CD4-positive, CD25-positive, alpha-beta regulatory T cell (primary cell): ENCODE measurements at regions not wholly inside any gene's neighbourhood (a gene's known extent, or its start where the extent isn't known, plus 50 kb on each side); places are given as distances from the start of the nearest gene placed in this dataset.

ENCODE experiments used
- ATAC-seq, 2 donors: fragments of 150-1000 bp; cut with Tn5 transposase; one replicate each; pipeline ENCODE4 v1.10.0; 2021; ENCODE audit warnings: low read depth in 2 of 2, moderate number of reproducible peaks in 2 of 2, moderate library complexity in 1 of 2
- DNase-seq, 3 donors: peaks; one replicate each; pipeline versions ENCODE4 v3.0.0 to v3.0.0-alpha.2; 2012 to 2022; ENCODE audit warnings: mixed read lengths in 1 of 3
- H3K27ac ChIP-seq: one replicate; pipeline ENCODE4 v1.7.0; 2013; ENCODE audit warnings: mild to moderate bottlenecking, low read length; ENCODE audit not compliant: insufficient read depth, poor library complexity, severe bottlenecking
- H3K27me3 ChIP-seq: one replicate; pipeline ENCODE4 v1.7.0; 2013; ENCODE audit warnings: low read length; ENCODE audit not compliant: control insufficient read depth, insufficient read depth
- H3K36me3 ChIP-seq: one replicate; pipeline ENCODE4 v1.7.0; 2013; ENCODE audit warnings: mild to moderate bottlenecking, low read length, moderate library complexity; ENCODE audit not compliant: control insufficient read depth, insufficient read depth
- H3K4me1 ChIP-seq: 2 replicates; pipeline ENCODE4 v1.7.0; 2013; ENCODE audit warnings: mild to moderate bottlenecking, low read length; ENCODE audit not compliant: insufficient read depth, control insufficient read depth, poor library complexity, severe bottlenecking
- H3K4me3 ChIP-seq: one replicate; pipeline ENCODE4 v1.7.0; 2013; ENCODE audit warnings: low read depth, mild to moderate bottlenecking, low read length, moderate library complexity
- H3K9me3 ChIP-seq, 2 experiments: 1 replicate in 1 of 2; 2 replicates in 1 of 2; pipeline ENCODE4 v1.7.0; 2013; ENCODE audit warnings: low read length in 2 of 2, mild to moderate bottlenecking in 1 of 2, moderate library complexity in 1 of 2; ENCODE audit not compliant: control insufficient read depth in 2 of 2
- H3K27ac Mint-ChIP-seq, 3 donors: one replicate each; pipeline ENCODE4 v1.8.0; 2020 to 2022; ENCODE audit warnings: mild to moderate bottlenecking in 3 of 3, mixed read lengths in 3 of 3, moderate library complexity in 2 of 3
- H3K27me3 Mint-ChIP-seq: one replicate; pipeline ENCODE4 v1.8.0; 2022; ENCODE audit warnings: mild to moderate bottlenecking, mixed read lengths
- H3K36me3 Mint-ChIP-seq: one replicate; pipeline ENCODE4 v1.8.0; 2020; ENCODE audit warnings: mixed read lengths
- H3K4me1 Mint-ChIP-seq, 4 donors: one replicate each; pipeline ENCODE4 v1.8.0; 2020 to 2022; ENCODE audit warnings: mixed read lengths in 4 of 4, mild to moderate bottlenecking in 1 of 4
- H3K4me3 Mint-ChIP-seq, 4 donors: one replicate each; pipeline ENCODE4 v1.8.0; 2020 to 2022; ENCODE audit warnings: mild to moderate bottlenecking in 4 of 4, mixed read lengths in 4 of 4, moderate library complexity in 3 of 4
- H3K9me3 Mint-ChIP-seq, 7 donors: one replicate each; pipeline ENCODE4 v1.8.0; 2020 to 2022; ENCODE audit warnings: mixed read lengths in 7 of 7, mild to moderate bottlenecking in 3 of 7, moderate library complexity in 2 of 7

DNA sequence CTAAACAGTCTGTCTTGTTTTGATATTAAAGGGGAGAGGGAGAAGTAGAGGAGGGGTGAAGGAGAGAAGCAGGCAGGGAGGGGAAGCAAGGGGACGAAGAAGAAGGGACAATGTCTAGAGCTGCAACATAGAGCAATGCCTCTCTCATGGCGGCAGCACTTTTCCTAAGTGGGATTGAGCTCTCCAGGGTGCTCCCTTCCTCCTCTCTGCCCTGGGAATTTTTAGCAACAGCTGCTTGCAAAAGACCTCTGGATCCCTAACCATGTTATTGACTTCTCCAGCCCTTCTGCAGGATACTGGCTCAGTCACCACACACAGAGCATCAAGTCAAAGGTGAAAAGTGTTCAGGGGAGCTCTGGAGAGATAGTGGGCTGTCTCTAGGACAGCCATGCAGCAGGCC lies 734.9 kb downstream of the EPHA4 start:
- no peaks in the 10 kb centered on the region for H3K4me1 ChIP-seq
- Mint-ChIP-seq H3K4me3 (no peak overlapping the region), H3K27me3 (no peaks in the 10 kb centered on the region), H3K36me3 (no peaks in the 10 kb centered on the region), H3K27ac (no peak overlapping the region), H3K4me1 (no peaks in the 10 kb centered on the region), H3K9me3 (peaks cover 0 to 2% (median 0%) of the 10 kb centered on the region in 7 donors)
- H3K9me3 ChIP-seq = no peaks in the 10 kb centered on the region
- H3K27ac ChIP-seq = no peak overlapping the region
- no peak overlapping the region for H3K4me3 ChIP-seq
- DNase-seq = no peak
- no peaks in the 10 kb centered on the region for H3K36me3 ChIP-seq
- no peak for ATAC-seq
- H3K27me3 ChIP-seq = no peaks in the 10 kb centered on the region

DNA sequence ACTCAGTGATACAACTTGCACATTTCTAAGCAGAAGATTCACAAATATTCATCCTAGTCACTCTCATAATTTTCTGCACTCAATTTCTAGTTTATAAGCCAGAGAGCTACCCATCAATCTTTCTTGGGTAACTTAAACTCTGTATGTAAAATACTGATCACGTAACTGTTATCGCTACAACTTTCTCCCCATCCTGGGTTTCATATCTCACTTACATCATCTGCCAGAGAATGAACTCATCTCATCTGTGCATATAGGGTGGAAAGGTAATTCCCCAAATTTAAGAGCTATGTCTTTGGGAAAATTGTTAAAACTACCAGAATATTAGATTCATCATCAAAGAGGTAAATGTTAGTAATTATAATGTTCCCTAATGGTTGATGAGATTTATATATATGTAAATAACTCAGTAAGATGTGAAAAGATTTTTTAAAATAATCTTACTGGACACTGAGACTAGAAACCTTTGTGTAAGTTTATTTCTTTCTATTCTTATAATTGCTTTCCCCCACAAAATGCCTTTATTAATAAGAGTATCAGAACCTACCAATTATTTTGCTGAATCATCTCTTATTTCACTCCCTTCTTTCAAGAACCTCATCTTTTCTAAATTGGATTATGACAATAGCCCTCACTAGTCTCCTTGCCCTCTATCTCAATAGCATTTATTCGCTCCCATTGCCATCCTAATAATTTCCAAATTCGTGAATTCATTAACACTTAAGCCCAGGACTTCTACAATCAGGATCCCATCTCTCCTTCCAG lies 729.0 kb downstream of the EPHA4 start:
- no peaks in the 10 kb centered on the region for H3K4me1 Mint-ChIP-seq

DNA sequence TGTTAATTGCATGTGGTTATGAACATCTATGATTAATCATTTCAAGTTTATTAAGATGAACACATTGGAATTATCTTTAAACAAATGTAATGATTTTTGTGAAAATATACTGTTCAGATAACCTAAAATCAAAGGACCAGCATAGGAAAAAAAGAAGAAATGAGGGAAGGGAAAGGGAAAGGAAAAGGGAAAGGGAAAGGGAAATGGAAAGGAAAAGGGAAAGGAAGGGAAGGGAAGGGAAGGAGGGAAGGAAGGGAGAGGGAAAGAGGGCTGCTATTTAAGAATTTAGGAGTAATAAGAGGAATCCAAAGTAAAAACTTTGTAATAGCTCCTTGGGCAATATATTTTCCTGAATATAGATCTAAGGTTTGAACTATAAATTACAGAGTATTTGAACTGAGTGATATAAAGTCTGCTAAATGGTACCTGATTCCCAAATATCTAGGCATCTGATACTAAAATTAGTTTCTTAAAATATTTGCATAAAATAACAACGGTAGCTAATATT lies 726.3 kb downstream of the EPHA4 start:
- no peak for ATAC-seq
- Mint-ChIP-seq H3K27me3 (no peaks in the 10 kb centered on the region), H3K27ac (no peak overlapping the region), H3K36me3 (no peaks in the 10 kb centered on the region), H3K4me1 (no peaks in the 10 kb centered on the region), H3K4me3 (no peak overlapping the region), H3K9me3 (peaks cover 0 to 3% (median 1%) of the 10 kb centered on the region in 7 donors)
- Histone ChIP-seq H3K27me3 (no peaks in the 10 kb centered on the region), H3K4me1 (no peaks in the 10 kb centered on the region), H3K4me3 (no peak overlapping the region), H3K9me3 (no peaks in the 10 kb centered on the region), H3K36me3 (no peaks in the 10 kb centered on the region), H3K27ac (no peak overlapping the region)
- no peak for DNase-seq

More for the DNA sequence above, 729.0 kb downstream of the EPHA4 start:
- no peak overlapping the region for H3K4me3 Mint-ChIP-seq
- no peak overlapping the region for H3K4me3 ChIP-seq
- no peak overlapping the region for H3K27ac ChIP-seq
- ATAC-seq (no peak), DNase-seq (no peak)
- H3K27ac Mint-ChIP-seq = no peak overlapping the region
- H3K9me3 ChIP-seq = no peaks in the 10 kb centered on the region
- no peaks in the 10 kb centered on the region for H3K27me3 Mint-ChIP-seq
- no peaks in the 10 kb centered on the region for H3K36me3 Mint-ChIP-seq
- H3K27me3 ChIP-seq = no peaks in the 10 kb centered on the region
- no peaks in the 10 kb centered on the region for H3K36me3 ChIP-seq
- no peaks in the 10 kb centered on the region for H3K4me1 ChIP-seq
- H3K9me3 Mint-ChIP-seq = peaks cover 0 to 3% (median under 1%) of the 10 kb centered on the region in 7 donors

DNA sequence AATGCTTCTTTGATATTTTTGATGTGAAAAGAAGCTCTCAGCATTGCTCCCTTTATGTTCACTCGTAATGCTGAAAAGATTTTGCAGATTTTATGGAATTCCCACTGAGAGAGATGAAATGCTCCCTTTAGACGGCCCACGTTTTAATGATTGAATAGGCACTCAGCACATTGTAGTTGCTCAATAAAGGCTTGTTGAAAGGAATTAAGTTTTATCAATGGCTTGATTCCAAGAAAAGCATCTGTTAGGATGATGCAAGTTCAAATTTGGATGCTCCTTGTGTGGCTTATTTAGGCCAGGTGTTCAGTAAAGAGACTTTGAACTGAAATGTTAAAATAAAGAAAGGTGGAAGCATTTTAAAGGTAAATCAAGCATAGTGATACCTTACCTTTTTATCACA lies 725.1 kb downstream of the EPHA4 start:
- Histone ChIP-seq H3K27ac (no peak overlapping the region), H3K27me3 (no peaks in the 10 kb centered on the region), H3K4me1 (no peaks in the 10 kb centered on the region), H3K36me3 (no peaks in the 10 kb centered on the region), H3K4me3 (no peak overlapping the region), H3K9me3 (no peaks in the 10 kb centered on the region)
- H3K4me3 Mint-ChIP-seq = no peak overlapping the region
- no peaks in the 10 kb centered on the region for H3K27me3 Mint-ChIP-seq
- H3K27ac Mint-ChIP-seq = no peak overlapping the region
- no peaks in the 10 kb centered on the region for H3K4me1 Mint-ChIP-seq
- ATAC-seq (no peak), DNase-seq (no peak)
- H3K36me3 Mint-ChIP-seq = no peaks in the 10 kb centered on the region
- peaks cover 0 to 3% (median 0%) of the 10 kb centered on the region in 7 donors for H3K9me3 Mint-ChIP-seq

DNA sequence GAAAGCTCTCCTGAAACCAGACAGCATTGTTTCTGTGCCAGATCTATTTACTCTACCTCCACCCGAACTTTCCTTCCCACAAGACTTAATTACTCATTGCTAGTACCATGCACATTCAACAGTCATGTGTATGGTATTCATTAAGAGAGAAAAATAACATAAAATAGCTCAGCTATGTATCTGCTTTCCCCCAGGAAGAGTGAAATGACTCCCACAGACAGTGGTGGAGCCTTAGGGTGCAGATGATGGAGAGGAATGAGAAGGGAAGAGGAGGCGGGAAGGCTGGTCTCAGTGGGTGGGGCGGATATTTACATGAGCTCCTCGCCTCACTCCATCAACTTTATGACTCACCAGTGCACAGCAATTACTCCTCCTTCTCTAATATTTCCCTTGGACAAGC lies 724.5 kb downstream of the EPHA4 start:
- DNase-seq (no peak), ATAC-seq (no peak)
- H3K9me3 Mint-ChIP-seq = peaks cover 0 to 3% (median 0%) of the 10 kb centered on the region in 7 donors
- H3K4me1 Mint-ChIP-seq = no peaks in the 10 kb centered on the region
- no peaks in the 10 kb centered on the region for H3K27me3 Mint-ChIP-seq
- Histone ChIP-seq H3K36me3 (no peaks in the 10 kb centered on the region), H3K4me3 (no peak overlapping the region), H3K9me3 (no peaks in the 10 kb centered on the region), H3K4me1 (no peaks in the 10 kb centered on the region), H3K27ac (no peak overlapping the region), H3K27me3 (no peaks in the 10 kb centered on the region)
- no peak overlapping the region for H3K27ac Mint-ChIP-seq
- H3K36me3 Mint-ChIP-seq = no peaks in the 10 kb centered on the region
- no peak overlapping the region for H3K4me3 Mint-ChIP-seq

DNA sequence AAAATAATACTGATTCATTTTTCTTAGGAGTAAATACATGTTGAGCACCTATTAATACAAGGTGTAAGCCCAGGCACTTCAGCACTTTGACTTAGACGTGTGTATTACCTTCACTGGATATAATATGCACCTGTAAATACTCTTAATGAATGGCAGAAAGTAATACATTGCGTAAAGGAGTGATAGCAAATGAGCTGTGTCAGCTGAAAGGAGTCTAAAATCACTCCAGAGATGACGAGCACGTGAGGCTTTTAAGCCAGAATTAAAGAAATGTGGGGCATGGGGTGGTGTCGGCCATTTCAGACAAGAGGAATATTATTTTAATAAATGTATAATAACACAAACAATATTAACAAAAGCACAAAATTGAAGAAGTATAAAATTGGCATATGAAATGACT lies 722.7 kb downstream of the EPHA4 start:
- no peaks in the 10 kb centered on the region for H3K36me3 ChIP-seq
- no peak for DNase-seq
- Mint-ChIP-seq H3K4me3 (no peak overlapping the region), H3K27ac (no peak overlapping the region), H3K36me3 (no peaks in the 10 kb centered on the region), H3K27me3 (no peaks in the 10 kb centered on the region), H3K9me3 (peaks cover 0 to 3% (median 0%) of the 10 kb centered on the region in 7 donors), H3K4me1 (no peaks in the 10 kb centered on the region)
- H3K9me3 ChIP-seq = no peaks in the 10 kb centered on the region
- H3K4me3 ChIP-seq = no peak overlapping the region
- ATAC-seq = no peak
- H3K27me3 ChIP-seq = no peaks in the 10 kb centered on the region
- H3K4me1 ChIP-seq = no peaks in the 10 kb centered on the region
- no peak overlapping the region for H3K27ac ChIP-seq

DNA sequence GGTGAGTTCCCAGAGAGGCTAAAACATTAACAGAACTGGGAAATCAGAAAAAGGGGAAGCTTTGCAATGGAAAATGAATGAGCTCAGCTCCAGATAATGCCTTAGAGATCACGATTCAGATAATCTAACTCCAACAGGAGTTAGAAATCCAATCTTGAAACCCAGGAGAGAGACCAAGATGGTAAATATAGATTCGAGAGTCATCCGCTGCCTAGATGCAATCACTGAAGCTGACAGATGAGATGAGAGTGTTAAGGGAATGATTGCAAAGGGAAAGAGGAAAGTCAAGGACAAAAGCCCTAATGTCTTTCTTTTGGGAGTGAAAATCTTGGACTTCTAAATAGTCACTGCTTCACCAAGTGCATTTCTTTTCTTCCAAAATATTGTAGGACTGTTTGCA lies 722.0 kb downstream of the EPHA4 start:
- Mint-ChIP-seq H3K36me3 (no peaks in the 10 kb centered on the region), H3K4me1 (no peaks in the 10 kb centered on the region), H3K27me3 (no peaks in the 10 kb centered on the region), H3K9me3 (peaks cover 0 to 3% (median 0%) of the 10 kb centered on the region in 7 donors), H3K27ac (no peak overlapping the region), H3K4me3 (no peak overlapping the region)
- ATAC-seq = no peak
- DNase-seq = no peak
- H3K27ac ChIP-seq = no peak overlapping the region
- no peaks in the 10 kb centered on the region for H3K36me3 ChIP-seq
- no peaks in the 10 kb centered on the region for H3K4me1 ChIP-seq
- no peak overlapping the region for H3K4me3 ChIP-seq
- H3K9me3 ChIP-seq = no peaks in the 10 kb centered on the region
- H3K27me3 ChIP-seq = no peaks in the 10 kb centered on the region

DNA sequence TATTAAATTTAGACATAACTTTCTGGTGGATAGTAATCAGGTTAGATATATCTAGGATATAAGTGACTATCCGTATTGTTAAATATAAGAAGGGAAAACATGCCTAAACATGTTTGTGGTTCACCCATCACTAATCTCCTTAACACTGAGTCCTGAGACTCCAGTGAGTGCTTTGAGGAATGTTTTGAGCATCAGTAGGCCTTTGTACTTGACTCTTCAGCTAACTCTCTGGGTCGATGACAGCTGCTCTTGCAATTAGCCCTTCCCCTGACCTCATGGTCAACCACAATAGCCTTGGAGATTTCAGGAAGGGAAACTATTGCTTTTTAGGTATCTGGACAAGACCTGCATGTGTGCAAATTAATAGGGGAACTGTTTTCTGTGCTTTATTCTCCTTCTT lies 716.8 kb downstream of the EPHA4 start:
- Mint-ChIP-seq H3K4me3 (no peak overlapping the region), H3K36me3 (no peaks in the 10 kb centered on the region), H3K27me3 (no peaks in the 10 kb centered on the region), H3K27ac (no peak overlapping the region), H3K4me1 (no peaks in the 10 kb centered on the region), H3K9me3 (no peaks in the 10 kb centered on the region)
- no peaks in the 10 kb centered on the region for H3K36me3 ChIP-seq
- no peak overlapping the region for H3K4me3 ChIP-seq
- no peaks in the 10 kb centered on the region for H3K9me3 ChIP-seq
- H3K27me3 ChIP-seq = no peaks in the 10 kb centered on the region
- H3K27ac ChIP-seq = no peak overlapping the region
- no peaks in the 10 kb centered on the region for H3K4me1 ChIP-seq
- DNase-seq = no peak
- no peak for ATAC-seq
